ENCODE measurements at regions not wholly inside any gene's neighbourhood (a gene's known extent, or its start where the extent isn't known, plus 50 kb on each side); places are given as distances from the start of the nearest gene placed in this dataset.
"Not testable (repeated sequence)": the region's sequence is repeated elsewhere in the genome, so short reads cannot be mapped to it uniquely, and the experiment has no call there.

DNA sequence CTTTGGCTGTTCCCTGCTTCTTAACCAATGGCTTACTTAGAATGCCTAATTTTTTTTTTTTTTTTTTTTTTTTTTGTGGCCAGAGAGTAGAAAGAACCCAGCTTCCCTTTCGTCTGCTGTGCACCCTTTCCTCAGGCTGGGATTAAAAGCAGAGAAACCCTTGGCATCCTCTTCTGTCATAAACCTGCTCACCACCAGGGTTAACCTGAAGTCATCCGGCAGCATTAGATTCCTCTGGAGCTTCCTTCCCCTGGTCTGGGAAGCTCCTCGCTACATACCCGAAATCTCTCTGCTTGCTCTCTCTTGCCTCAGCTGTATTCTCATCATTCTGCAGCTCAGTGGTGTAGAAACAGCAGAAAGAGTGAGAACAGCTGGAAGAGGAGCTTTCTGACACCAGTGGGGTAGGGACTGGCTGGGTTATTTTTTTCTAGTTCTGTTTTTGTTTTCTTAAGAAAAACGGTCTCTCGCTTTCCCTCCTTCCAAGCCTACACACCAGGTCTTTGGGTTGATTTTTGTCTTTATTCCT is 339.0 kb upstream of the MEIS1 start:
- peak; percentile 14 for TF ChIP-seq CTCF (IDR thresholded peaks at IDR 0.05; ENCODE audit: borderline replicate concordance)
- Histone ChIP-seq H3K4me1 (no peaks in the 10 kb centered on the region), H3K4me3 (no peak overlapping the region), H3K27me3 (ENCODE audit: low read depth) (peaks cover 4% of the 10 kb centered on the region), H3K9me3 (replicated peaks) (no peaks in the 10 kb centered on the region), H3K27ac (replicated peaks) (no peak overlapping the region), H3K36me3 (no peaks in the 10 kb centered on the region)
- DNase-seq = no peak
- intact Hi-C loops (cut with micrococcal nuclease) = no loop called here

GRCh38 chr2:66094689-66095088 is 340.2 kb upstream of the MEIS1 start:
- H3K27me3 ChIP-seq (ENCODE audit: low read depth); intact Hi-C loops (cut with micrococcal nuclease); H3K9me3 ChIP-seq (replicated peaks); H3K36me3 ChIP-seq; H3K27ac ChIP-seq (replicated peaks); H3K4me1 ChIP-seq; DNase-seq; H3K4me3 ChIP-seq: not testable (repeated sequence)

DNA sequence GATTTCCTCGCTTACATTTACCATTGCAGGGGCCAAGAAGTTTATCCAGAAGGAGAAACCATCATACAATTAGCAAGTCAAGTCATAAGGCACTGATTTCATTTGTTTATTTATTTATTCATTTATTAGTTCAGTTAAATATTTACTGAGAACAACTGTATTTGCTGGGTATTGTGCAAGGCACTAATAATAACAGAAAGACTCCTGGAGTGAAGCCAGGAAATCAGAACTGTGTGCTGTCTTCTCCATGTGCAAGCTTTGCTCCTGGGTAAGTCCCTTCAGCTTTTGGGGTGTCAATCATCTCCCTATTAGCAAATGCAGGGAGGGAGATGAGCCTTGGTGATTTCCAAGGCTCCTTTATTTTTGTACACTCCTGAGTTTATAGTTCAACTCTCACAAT is 341.6 kb upstream of the MEIS1 start:
- intact Hi-C loops (cut with micrococcal nuclease) = no loop called here
- Histone ChIP-seq H3K27me3 (ENCODE audit: low read depth) (peaks cover 4% of the 10 kb centered on the region), H3K4me3 (no peak overlapping the region), H3K27ac (replicated peaks) (no peak overlapping the region), H3K36me3 (no peaks in the 10 kb centered on the region), H3K9me3 (replicated peaks) (peaks cover 18% of the 10 kb centered on the region), H3K4me1 (no peaks in the 10 kb centered on the region)
- TF ChIP-seq CTCF (IDR thresholded peaks at IDR 0.05; ENCODE audit: borderline replicate concordance) = no peak
- DNase-seq = no peak

- peaks cover 26% of the 10 kb centered on the region for H3K9me3 ChIP-seq (replicated peaks)
- intact Hi-C loops (cut with micrococcal nuclease) = no loop called here
- no peaks in the 10 kb centered on the region for H3K36me3 ChIP-seq
- no peak for DNase-seq
- no peak overlapping the region for H3K27ac ChIP-seq (replicated peaks)
- no peaks in the 10 kb centered on the region for H3K4me1 ChIP-seq
- no peak for TF ChIP-seq CTCF (IDR thresholded peaks at IDR 0.05; ENCODE audit: borderline replicate concordance)
- H3K4me3 ChIP-seq = no peak overlapping the region
- H3K27me3 ChIP-seq (ENCODE audit: low read depth) = peaks cover 43% of the 10 kb centered on the region
Measured at GRCh38 chr2:66084948-66085590, 349.9 kb upstream of the MEIS1 start.

GRCh38 chr2:66082581-66082980 is 352.3 kb upstream of the MEIS1 start:
- no peak for TF ChIP-seq CTCF (IDR thresholded peaks at IDR 0.05; ENCODE audit: borderline replicate concordance)
- Histone ChIP-seq H3K27ac (replicated peaks) (no peak overlapping the region), H3K9me3 (replicated peaks) (peaks cover 12% of the 10 kb centered on the region), H3K27me3 (ENCODE audit: low read depth) (peaks cover 46% of the 10 kb centered on the region), H3K4me1 (no peaks in the 10 kb centered on the region), H3K4me3 (no peak overlapping the region), H3K36me3 (no peaks in the 10 kb centered on the region)
- intact Hi-C loops (cut with micrococcal nuclease) = no loop called here
- no peak for DNase-seq

GRCh38 chr2:66080127-66080526 is 354.8 kb upstream of the MEIS1 start:
- TF ChIP-seq CTCF (IDR thresholded peaks at IDR 0.05; ENCODE audit: borderline replicate concordance) = no peak
- no peak overlapping the region for H3K4me3 ChIP-seq
- intact Hi-C loops (cut with micrococcal nuclease) = no loop called here
- peaks cover 45% of the 10 kb centered on the region for H3K27me3 ChIP-seq (ENCODE audit: low read depth)
- H3K27ac ChIP-seq (replicated peaks) = no peak overlapping the region
- no peaks in the 10 kb centered on the region for H3K9me3 ChIP-seq (replicated peaks)
- H3K4me1 ChIP-seq = no peaks in the 10 kb centered on the region
- no peaks in the 10 kb centered on the region for H3K36me3 ChIP-seq
- no peak for DNase-seq
